HG02610 (cell line): ENCODE measurements at regions not wholly inside any gene's neighbourhood (a gene's known extent, or its start where the extent isn't known, plus 50 kb on each side); places are given as distances from the start of the nearest gene placed in this dataset.

ENCODE experiments used
- ATAC-seq: cut with Tn5 transposase; IDR thresholded peaks from one replicate; pipeline ENCODE4 v1.9.1; 2021; ENCODE audit warnings: mild to moderate bottlenecking, moderate library complexity; ENCODE audit not compliant: unreplicated experiment

DNA sequence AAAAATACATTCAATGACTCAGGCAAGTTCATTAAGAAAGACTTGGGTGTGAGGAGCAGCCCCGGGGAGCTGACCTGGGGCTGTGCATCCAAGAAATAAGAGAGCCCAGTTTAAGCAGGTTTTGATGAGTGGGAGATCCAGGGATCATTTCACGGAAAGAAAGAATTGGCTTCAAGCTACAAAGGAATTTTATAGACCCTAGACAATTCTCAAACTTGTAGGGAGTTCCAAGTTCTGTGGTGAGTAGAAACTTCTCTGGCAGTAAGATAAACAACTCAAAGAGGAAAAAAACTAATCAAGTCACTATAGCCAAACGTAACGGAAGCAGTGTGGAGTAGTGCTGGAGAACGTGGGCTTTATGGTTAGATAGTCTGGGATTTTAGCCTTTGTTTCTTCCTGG is 175.7 kb upstream of the DDHD1 start:
- ATAC-seq: no peak

DNA sequence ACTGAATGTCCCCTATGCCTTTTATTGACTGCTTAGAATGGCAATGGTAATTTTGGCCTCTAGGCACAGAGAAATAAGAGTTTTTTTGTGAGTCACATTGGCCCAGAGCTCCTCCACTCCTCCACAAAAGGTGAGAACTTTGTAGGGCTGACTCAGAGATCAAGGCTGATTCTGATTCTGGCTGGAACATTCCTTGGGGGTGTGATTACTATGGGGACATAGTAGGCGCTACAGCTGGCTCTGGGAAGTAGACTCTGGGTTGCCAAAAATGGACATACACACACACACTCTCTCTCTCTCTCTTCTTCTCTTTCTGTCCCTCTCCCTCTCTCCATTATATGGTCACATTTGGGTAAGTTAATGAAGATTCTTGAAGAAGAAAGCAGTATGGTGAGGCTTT is 174.6 kb upstream of the DDHD1 start:
- no peak for ATAC-seq

DNA sequence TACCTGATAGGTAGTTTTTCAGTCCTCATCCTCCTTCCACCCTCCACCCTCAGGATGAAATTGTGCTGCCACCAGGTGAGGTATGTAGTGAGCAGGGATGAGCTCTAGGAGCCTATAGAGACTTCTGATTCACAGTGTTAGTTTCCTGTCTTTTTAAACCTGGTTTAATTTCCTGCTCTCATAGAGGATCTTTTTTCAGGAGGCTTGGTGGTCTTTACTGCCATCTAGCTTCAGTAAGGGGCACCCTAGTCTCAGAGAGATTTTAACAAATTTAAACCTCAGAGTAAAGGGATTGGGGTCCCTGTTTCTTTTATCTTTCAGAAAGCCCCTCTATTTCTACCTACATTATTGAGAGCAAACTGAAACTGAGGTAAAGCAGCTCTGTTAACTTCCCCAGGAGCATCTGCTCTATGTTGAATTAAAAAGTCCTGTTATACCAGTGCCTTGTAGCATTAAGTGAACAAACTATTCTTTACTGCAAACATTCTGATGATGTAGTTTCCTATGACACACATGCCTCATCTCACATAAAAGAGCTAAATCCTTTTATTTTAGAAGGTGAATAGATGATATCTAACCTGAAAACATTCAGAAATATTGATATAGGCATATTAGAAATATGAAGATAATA is 172.2 kb upstream of the DDHD1 start:
- ATAC-seq: no peak

DNA sequence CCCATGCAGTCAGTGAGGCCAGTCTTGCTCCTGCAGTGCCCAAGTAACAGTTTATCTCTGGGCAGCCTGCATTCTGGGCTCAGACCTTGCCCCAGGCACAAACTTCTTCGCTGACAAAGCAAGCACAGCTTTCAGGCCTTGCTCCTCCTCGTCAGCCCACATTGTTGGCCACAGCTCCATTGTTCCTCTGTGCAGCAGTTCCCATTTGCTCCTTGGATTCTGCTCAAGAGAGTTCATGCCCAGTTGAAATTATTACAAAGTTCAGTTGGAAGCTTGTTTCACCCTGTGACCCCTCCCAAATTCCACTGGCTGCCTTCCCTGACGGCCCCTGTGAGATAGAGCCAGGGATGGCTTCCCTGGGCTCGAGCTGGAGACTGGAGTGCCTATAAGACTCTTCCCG is 163.4 kb upstream of the DDHD1 start:
- no peak for ATAC-seq

GRCh38 chr14:53310412-53310811 is 157.3 kb upstream of the DDHD1 start:
- ATAC-seq: peak; percentile 90

DNA sequence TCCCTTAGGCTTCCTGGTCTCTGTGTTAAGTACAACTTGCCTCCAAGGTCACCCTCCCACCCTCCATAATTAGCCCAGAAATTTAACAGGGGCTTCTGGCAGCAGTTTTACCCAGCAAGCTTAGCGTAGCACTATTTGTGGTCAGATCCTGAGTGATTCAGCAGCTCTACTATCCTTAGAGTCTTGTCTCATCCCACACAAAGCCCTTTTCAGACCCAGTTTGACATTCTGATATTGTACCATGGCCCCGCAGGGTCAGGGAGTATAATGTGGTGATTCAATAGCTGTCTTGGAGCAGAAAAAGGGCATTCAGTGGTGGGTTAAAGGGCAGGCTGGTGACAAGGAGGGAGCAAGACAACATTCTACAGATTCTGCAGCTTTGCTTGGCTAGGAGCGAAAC is 153.8 kb upstream of the DDHD1 start:
- ATAC-seq: no peak

- peak; percentile 58 for ATAC-seq
Measured at GRCh38 chr14:53306267-53306721, 153.2 kb upstream of the DDHD1 start.

GRCh38 chr14:53304726-53305381 is 151.7 kb upstream of the DDHD1 start:
- no peak for ATAC-seq

GRCh38 chr14:53295985-53296582 is 143.0 kb upstream of the DDHD1 start:
- no peak for ATAC-seq

DNA sequence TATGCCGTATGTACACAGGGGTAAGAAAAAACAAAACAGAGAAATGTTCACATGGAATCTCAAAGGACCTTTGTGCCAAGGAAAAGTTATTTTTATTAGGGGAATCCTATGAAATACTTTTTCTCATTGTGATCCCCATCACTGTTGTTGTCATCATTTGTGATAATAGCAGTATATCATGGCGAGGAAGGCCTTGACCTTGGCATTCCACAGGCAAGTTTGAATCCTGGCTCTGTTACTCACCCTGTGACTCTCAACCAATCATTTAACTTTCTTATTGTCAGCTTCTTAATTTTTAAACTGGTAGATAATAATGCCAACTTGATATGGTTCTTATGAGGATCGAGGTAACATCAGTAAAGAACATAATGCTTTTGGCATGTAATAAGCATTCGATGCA is 142.2 kb upstream of the DDHD1 start:
- ATAC-seq: no peak

- ATAC-seq: no peak
Measured at GRCh38 chr14:53286301-53286700, 133.2 kb upstream of the DDHD1 start.

- ATAC-seq: no peak
Measured at GRCh38 chr14:53285821-53286220, 132.7 kb upstream of the DDHD1 start.

DNA sequence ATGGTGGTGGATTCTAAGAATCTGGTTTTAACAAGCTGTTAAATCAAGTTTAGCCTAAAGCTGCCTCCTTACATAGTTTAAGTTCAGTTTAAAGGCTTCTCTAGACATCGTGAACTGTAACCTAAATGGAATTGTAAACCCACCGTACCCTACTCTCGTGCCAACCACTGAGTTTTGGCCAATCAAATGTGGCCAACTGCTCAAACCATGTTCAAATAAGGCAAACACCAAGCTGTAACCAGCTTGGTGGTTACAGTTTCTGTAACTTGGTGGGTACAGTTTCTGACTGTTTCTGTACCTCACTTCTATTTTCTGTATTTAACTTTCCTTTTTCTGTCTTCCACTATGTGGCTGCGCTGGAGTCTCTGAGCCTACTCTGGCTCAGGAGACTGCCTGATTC is 131.9 kb upstream of the DDHD1 start:
- ATAC-seq: no peak

- ATAC-seq: no peak
Measured at GRCh38 chr14:53278602-53279506, 125.7 kb upstream of the DDHD1 start.

DNA sequence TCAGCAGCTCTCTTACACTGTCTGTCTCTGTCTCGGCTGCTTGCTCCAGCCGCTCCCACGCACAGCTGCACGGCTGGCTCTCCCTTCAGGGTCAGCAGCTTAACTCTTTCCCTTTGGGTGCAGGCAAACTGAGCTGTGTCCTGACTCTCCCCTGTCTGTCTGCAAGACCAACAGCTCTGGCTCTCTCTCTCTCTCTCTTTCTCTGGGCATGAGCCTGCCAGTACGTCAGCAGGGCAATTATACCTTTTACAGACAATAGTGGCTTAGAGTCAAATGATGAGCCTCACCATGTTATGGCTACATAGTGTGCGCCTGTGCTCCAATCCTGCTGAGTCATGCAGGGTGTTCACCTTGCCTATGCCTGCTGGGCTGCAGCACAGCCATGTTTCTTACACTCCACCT is 120.5 kb upstream of the DDHD1 start:
- no peak for ATAC-seq

DNA sequence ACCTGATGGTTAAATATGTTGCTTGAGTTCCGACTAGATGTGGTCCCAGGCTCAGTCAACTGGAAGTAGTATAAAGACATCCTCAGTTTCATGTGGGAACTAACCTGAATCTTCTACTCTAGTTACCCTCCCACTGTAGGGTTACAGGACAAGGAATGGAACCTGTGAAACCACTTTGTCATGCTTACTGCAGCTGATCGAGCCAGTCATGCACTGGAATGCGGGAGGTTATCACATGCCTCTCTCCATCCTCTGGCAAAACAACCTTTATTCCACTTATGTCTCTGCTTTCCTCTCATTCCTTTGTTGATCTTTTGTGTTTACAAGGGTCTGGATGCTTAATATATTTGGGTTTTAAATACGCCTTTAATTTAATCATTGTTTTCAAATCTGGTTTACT is 111.9 kb upstream of the DDHD1 start:
- no peak for ATAC-seq

DNA sequence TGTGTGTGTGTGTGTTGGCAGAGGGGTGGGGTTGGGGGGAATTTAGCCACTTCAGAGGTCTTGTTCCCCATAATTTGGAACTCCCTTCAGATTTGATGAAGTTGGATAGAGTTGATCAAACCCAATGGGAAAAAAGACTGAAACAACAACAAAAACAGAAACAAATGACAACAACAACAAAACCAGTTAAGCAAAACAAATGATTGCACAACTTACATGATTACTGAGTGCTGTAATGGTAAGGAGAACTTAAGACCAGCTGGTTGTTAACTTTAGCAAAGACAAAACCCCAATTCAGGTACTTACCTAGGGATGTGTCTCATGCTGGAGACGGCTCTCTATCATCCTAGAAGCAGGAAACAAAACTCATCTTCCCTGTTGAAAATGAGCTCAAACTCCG is 107.8 kb upstream of the DDHD1 start:
- ATAC-seq: no peak

DNA sequence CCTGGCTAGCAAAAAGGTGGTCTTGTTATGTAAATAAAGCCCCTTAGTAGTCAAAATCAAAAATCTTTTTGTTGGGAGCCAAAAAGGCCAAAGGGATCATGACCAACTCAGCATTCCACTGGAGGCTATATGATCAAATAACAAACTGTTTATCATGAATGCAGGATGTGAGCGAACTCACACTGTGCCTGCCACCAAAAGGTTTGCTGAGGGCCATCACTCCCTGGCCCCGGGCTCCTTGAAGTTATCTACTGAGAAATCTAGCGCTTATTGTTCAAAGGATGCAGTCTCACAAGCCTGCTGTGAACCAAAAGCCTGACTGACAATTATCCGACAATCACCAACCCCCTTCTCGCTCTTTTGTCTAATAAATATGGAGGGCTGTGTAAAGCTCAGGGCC is 107.2 kb upstream of the DDHD1 start:
- ATAC-seq: no peak

DNA sequence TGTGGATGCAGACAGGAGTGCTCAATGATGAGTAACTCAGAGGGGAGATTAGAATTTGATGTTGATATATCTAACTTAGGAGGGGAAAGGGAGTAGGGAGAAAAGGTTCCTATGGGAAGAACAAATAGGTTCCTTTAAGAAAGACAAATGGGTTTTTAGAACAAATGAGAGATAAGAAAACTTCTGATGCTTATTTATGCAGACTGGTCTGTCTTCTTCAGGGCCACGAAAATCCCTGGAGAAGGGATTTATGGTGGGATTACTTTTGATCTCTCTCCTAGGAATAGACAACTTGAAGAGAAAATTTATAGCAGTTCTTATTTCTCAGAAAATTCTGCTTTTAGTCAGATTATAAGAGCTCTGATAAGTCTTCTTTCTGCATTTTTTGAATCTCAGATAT is 99.0 kb upstream of the DDHD1 start:
- ATAC-seq: no peak

DNA sequence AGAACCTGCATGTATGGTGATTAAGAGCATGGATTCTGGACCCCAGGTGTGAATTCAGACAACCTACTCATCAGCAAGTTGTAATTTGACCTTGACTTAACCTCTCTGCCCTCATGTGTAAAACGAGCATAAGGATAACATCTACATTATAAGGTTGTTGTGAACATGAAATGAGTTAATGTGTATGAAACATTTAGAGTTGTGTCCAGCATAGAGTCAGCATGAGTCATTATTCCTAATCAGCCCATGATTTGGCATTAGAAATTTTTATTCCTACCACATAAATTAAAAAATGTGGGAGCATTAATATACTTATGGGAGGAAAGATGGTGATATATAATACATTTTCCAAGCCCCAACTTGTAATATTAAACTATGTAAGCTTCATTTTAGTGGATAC is 95.9 kb upstream of the DDHD1 start:
- ATAC-seq: no peak

GRCh38 chr14:53247596-53248370 is 94.7 kb upstream of the DDHD1 start:
- ATAC-seq: no peak
